HL-60 (cell line): ENCODE measurements at regions not wholly inside any gene's neighbourhood (a gene's known extent, or its start where the extent isn't known, plus 50 kb on each side); places are given as distances from the start of the nearest gene placed in this dataset.

Source experiments
- GABPA ChIP-seq: IDR thresholded peaks from 2 replicates; pipeline ENCODE4 v1.6.1; 2012; ENCODE audit warnings: low read depth
- POLR2AphosphoS5 ChIP-seq: IDR thresholded peaks from 2 replicates; pipeline ENCODE4 v1.6.1; 2012; ENCODE audit warnings: low read depth
- TF ChIP-seq, protein P1 (sequence below): IDR thresholded peaks from one replicate; pipeline ENCODE4 v1.5.1; 2011; ENCODE audit warnings: low read length, control low read depth, inconsistent platforms; ENCODE audit not compliant: insufficient read depth

DNA sequence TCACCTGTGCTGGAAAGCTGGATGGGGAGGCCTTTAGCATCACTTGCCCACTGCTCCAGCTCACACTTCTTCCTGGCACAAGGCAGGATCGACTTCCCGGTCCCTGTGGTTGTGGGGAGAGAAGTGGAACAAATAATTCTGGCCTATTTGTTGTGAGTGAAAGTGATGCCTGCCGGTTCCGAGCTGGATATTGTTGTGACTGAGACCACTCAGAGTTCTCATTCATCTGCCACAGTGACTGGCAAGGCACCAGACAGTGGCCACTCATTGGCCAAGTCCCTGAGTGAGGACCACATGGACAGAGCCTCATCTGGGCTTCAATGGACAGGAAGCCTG, 191.9 kb downstream of the PTPRU start:
- TF ChIP-seq, protein P1, sequence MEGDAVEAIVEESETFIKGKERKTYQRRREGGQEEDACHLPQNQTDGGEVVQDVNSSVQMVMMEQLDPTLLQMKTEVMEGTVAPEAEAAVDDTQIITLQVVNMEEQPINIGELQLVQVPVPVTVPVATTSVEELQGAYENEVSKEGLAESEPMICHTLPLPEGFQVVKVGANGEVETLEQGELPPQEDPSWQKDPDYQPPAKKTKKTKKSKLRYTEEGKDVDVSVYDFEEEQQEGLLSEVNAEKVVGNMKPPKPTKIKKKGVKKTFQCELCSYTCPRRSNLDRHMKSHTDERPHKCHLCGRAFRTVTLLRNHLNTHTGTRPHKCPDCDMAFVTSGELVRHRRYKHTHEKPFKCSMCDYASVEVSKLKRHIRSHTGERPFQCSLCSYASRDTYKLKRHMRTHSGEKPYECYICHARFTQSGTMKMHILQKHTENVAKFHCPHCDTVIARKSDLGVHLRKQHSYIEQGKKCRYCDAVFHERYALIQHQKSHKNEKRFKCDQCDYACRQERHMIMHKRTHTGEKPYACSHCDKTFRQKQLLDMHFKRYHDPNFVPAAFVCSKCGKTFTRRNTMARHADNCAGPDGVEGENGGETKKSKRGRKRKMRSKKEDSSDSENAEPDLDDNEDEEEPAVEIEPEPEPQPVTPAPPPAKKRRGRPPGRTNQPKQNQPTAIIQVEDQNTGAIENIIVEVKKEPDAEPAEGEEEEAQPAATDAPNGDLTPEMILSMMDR: no peak
- TF ChIP-seq POLR2AphosphoS5 (no peak), GABPA (no peak)
